DND-41 (cell line): ENCODE measurements at regions not wholly inside any gene's neighbourhood (a gene's known extent, or its start where the extent isn't known, plus 50 kb on each side); places are given as distances from the start of the nearest gene placed in this dataset.

Source experiments
- ATAC-seq: fragments of 200-7000 bp; cut with Tn5 transposase; 3 replicates; pipeline ENCODE4 v1.9.1; 2021; ENCODE audit warnings: low read depth; ENCODE audit not compliant: insufficient read depth
- DNase-seq: peaks from one replicate; pipeline ENCODE4 v3.0.0-alpha.2; 2020
- H2AFZ ChIP-seq: 2 replicates; pipeline ENCODE4 v1.6.0; 2012; ENCODE audit warnings: low read depth, low read length
- H3K27ac ChIP-seq: 2 replicates; pipeline ENCODE4 v1.5.1; 2012; ENCODE audit warnings: low read length, inconsistent platforms
- H3K27me3 ChIP-seq: fragments of 200-600 bp; sonication (generic); 2 replicates; pipeline ENCODE4 v1.6.0; 2012; ENCODE audit warnings: low read length, mild to moderate bottlenecking, inconsistent platforms; ENCODE audit not compliant: insufficient read depth, poor library complexity
- H3K36me3 ChIP-seq: 2 replicates; pipeline ENCODE4 v1.5.1; 2012; ENCODE audit warnings: low read length, inconsistent platforms; ENCODE audit not compliant: insufficient read depth
- H3K4me1 ChIP-seq: 2 replicates; pipeline ENCODE4 v1.5.1; 2012; ENCODE audit warnings: mild to moderate bottlenecking, low read length; ENCODE audit not compliant: insufficient read depth
- H3K4me2 ChIP-seq: 2 replicates; pipeline ENCODE4 v1.6.0; 2012; ENCODE audit warnings: mild to moderate bottlenecking, moderate library complexity, low read length, inconsistent platforms; ENCODE audit not compliant: insufficient read depth
- H3K4me3 ChIP-seq, 2 experiments: fragments of 200-600 bp in 1 of 2; shearing (Covaris generic) in 1 of 2; 2 replicates each; pipeline ENCODE4 v1.5.1; 2012 to 2016; ENCODE audit warnings: inconsistent platforms in 2 of 2, low read length in 2 of 2, mild to moderate bottlenecking in 2 of 2, low read depth in 1 of 2, moderate library complexity in 1 of 2
- H3K79me2 ChIP-seq: 2 replicates; pipeline ENCODE4 v1.6.0; 2012; ENCODE audit warnings: low read length, inconsistent platforms; ENCODE audit not compliant: insufficient read depth
- H3K9ac ChIP-seq: 2 replicates; pipeline ENCODE4 v1.6.0; 2012; ENCODE audit warnings: low read depth, mild to moderate bottlenecking, inconsistent platforms, low read length, moderate library complexity
- H3K9me3 ChIP-seq: 2 replicates; pipeline ENCODE4 v1.5.1; 2012; ENCODE audit warnings: low read length, moderate library complexity, mild to moderate bottlenecking, inconsistent platforms; ENCODE audit not compliant: insufficient read depth, severe bottlenecking
- H4K20me1 ChIP-seq: 2 replicates; pipeline ENCODE4 v1.6.0; 2012; ENCODE audit warnings: low read length; ENCODE audit not compliant: insufficient read depth
- EZH2 ChIP-seq: IDR thresholded peaks from 3 replicates; pipeline ENCODE4 v1.6.1; 2012; ENCODE audit warnings: borderline replicate concordance, low read depth, mild to moderate bottlenecking, moderate library complexity, low read length, inconsistent platforms; ENCODE audit not compliant: severe bottlenecking
- TF ChIP-seq, protein P1 (sequence below): IDR thresholded peaks from 2 replicates; pipeline ENCODE4 v1.5.1; 2012; ENCODE audit warnings: borderline replicate concordance, low read length, moderate library complexity, mild to moderate bottlenecking; ENCODE audit not compliant: poor library complexity, severe bottlenecking; ENCODE audit errors: extremely low read depth

DNA sequence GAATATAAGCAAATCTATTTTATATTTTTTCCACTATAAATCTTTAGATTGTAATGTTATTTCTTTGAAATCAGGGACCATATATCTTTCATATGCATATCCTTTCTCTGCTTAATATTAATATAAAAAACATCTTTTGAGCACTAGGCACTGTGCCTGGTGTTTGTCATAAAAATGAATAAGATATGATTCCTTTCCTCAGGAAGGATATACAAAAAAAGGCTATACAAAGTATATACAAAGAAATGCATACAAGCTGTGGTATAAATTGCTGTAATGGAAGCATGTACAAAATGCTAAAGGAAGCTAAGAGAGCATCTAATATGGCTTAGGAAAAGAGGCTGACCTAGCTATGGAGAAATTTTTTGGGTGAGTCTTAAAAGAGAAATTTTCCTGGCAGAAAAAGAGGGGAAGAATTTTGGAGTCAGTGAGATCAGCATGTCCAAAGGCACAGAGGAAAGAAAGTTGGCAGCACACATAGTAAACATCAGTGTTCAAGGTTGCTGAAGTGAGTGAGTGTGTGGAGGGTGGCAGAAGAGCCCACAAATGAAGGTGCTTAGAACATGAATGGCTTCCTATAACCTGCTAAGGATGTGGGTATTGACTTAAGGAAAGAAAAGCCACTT is 500.0 kb downstream of the SPRY1 start:
- no peak for TF ChIP-seq EZH2
- TF ChIP-seq, protein P1, sequence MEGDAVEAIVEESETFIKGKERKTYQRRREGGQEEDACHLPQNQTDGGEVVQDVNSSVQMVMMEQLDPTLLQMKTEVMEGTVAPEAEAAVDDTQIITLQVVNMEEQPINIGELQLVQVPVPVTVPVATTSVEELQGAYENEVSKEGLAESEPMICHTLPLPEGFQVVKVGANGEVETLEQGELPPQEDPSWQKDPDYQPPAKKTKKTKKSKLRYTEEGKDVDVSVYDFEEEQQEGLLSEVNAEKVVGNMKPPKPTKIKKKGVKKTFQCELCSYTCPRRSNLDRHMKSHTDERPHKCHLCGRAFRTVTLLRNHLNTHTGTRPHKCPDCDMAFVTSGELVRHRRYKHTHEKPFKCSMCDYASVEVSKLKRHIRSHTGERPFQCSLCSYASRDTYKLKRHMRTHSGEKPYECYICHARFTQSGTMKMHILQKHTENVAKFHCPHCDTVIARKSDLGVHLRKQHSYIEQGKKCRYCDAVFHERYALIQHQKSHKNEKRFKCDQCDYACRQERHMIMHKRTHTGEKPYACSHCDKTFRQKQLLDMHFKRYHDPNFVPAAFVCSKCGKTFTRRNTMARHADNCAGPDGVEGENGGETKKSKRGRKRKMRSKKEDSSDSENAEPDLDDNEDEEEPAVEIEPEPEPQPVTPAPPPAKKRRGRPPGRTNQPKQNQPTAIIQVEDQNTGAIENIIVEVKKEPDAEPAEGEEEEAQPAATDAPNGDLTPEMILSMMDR = no peak
- H3K9me3 ChIP-seq = no peaks in the 10 kb centered on the region
- H3K4me1 ChIP-seq = no peaks in the 10 kb centered on the region
- H3K9ac ChIP-seq = no peak overlapping the region
- no peaks in the 10 kb centered on the region for H4K20me1 ChIP-seq
- DNase-seq (no peak), ATAC-seq (no peak)
- H3K4me3 ChIP-seq = no peak overlapping the region
- no peak overlapping the region for H2AFZ ChIP-seq
- no peaks in the 10 kb centered on the region for H3K36me3 ChIP-seq
- H3K4me2 ChIP-seq = no peak overlapping the region
- no peak overlapping the region for H3K27ac ChIP-seq
- no peaks in the 10 kb centered on the region for H3K27me3 ChIP-seq
- H3K79me2 ChIP-seq = no peaks in the 10 kb centered on the region

DNA sequence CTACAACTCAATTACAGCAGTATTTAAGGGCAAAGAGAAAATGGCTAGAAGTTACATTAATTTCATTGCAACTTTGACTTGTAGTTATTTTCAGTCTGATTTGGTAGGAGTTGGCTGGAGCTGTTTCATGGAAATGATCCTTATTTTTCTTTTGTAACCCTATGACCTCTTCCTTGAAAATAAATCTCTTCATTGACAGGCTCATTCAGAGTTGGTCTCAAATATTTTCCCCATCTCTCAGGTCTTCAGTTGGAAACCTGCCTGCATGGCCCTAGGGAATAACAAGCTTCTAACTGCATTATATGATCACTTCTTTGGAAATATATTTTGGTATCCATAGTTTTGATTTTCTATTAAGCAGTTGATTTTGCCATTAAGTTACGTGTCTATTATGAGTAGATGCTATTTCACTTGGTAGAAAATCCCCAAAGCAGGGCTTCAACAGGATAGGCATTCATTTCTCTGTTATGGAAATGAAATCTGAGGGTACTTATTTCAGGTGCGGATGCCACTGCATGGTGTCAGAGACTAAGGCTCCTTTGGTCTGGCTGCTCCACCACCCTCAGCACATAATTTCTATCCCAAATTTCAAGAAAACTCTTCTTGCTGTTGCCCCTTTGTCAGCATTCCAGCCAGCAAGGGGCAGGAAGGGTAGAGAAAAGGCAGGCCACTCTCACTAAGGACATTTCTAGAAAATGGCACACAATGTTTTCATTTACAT is 502.5 kb downstream of the SPRY1 start:
- no peaks in the 10 kb centered on the region for H3K79me2 ChIP-seq
- TF ChIP-seq, protein P1 = no peak
- TF ChIP-seq EZH2 = no peak
- ATAC-seq (no peak), DNase-seq (no peak)
- no peak overlapping the region for H3K4me2 ChIP-seq
- H3K27ac ChIP-seq = no peak overlapping the region
- no peaks in the 10 kb centered on the region for H4K20me1 ChIP-seq
- no peak overlapping the region for H3K4me3 ChIP-seq
- no peaks in the 10 kb centered on the region for H3K9me3 ChIP-seq
- H3K27me3 ChIP-seq = no peaks in the 10 kb centered on the region
- no peaks in the 10 kb centered on the region for H3K4me1 ChIP-seq
- no peak overlapping the region for H3K9ac ChIP-seq
- H3K36me3 ChIP-seq = no peaks in the 10 kb centered on the region
- H2AFZ ChIP-seq = no peak overlapping the region

DNA sequence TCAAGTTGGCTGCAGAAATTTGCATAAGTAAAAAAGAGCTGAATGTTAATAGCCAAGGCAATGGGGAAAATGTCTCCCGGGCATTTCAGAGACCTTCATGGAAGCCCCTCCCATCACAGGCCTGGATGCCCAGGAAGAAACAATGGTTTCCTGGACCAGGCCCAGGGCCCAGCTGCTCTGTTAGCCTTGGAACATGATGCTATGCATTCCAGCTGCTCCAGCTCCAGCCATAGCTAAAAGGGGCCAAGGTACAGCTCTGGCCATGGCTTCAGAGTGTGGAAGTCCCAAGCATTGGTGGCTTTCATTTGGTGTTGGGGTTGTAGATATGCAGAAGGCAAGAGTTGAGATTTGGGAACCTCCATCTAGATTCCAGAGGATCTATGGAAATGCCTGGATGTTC is 508.3 kb downstream of the SPRY1 start:
- TF ChIP-seq, protein P1 = no peak
- no peak for TF ChIP-seq EZH2
- Histone ChIP-seq H3K9me3 (no peaks in the 10 kb centered on the region), H3K4me2 (no peak overlapping the region), H3K27me3 (no peaks in the 10 kb centered on the region), H3K4me1 (no peaks in the 10 kb centered on the region), H4K20me1 (no peaks in the 10 kb centered on the region), H3K27ac (no peak overlapping the region), H3K79me2 (no peaks in the 10 kb centered on the region), H3K9ac (no peak overlapping the region), H3K36me3 (no peaks in the 10 kb centered on the region), H3K4me3 (no peak overlapping the region), H2AFZ (no peak overlapping the region)
- DNase-seq (no peak), ATAC-seq (no peak)
